HG03139 (cell line): ENCODE measurements at regions not wholly inside any gene's neighbourhood (a gene's known extent, or its start where the extent isn't known, plus 50 kb on each side); places are given as distances from the start of the nearest gene placed in this dataset.
A peak's percentile ranks its signal among the peaks of the same experiment; 100 is the strongest.
"Not testable (repeated sequence)": the region's sequence is repeated elsewhere in the genome, so short reads cannot be mapped to it uniquely, and the experiment has no call there.

Source experiments
- ATAC-seq: cut with Tn5 transposase; IDR thresholded peaks from one replicate; pipeline ENCODE4 v1.9.1; 2021; ENCODE audit not compliant: unreplicated experiment

- ATAC-seq, result not testable (repeated sequence)
Observed at GRCh38 chr6:11457422-11457821, 80.1 kb upstream of the TMEM170B start.

GRCh38 chr6:11452106-11452505 is 85.4 kb upstream of the TMEM170B start:
- not testable (repeated sequence) for ATAC-seq

- ATAC-seq, result no peak
Observed at GRCh38 chr6:11450037-11450436, 87.5 kb upstream of the TMEM170B start.

- ATAC-seq, result no peak
Observed at GRCh38 chr6:11449408-11449807, 88.1 kb upstream of the TMEM170B start.

GRCh38 chr6:11448038-11448437 is 89.5 kb upstream of the TMEM170B start:
- no peak for ATAC-seq

GRCh38 chr6:11447265-11447664 is 90.3 kb upstream of the TMEM170B start:
- ATAC-seq, result no peak

GRCh38 chr6:11445146-11445545 is 92.4 kb upstream of the TMEM170B start:
- no peak for ATAC-seq

GRCh38 chr6:11443125-11443524 is 94.4 kb upstream of the TMEM170B start:
- not testable (repeated sequence) for ATAC-seq

- ATAC-seq, result no peak
Observed at GRCh38 chr6:11442495-11442894, 95.1 kb upstream of the TMEM170B start.

GRCh38 chr6:11439876-11440275 is 97.7 kb upstream of the TMEM170B start:
- no peak for ATAC-seq

- no peak for ATAC-seq
Observed at GRCh38 chr6:11439017-11439420, 98.5 kb upstream of the TMEM170B start.

GRCh38 chr6:11437824-11438459 is 99.6 kb upstream of the TMEM170B start:
- no peak for ATAC-seq

- no peak for ATAC-seq
Observed at GRCh38 chr6:11436508-11437096, 100.9 kb upstream of the TMEM170B start.

- no peak for ATAC-seq
Observed at GRCh38 chr6:11434565-11435326, 102.8 kb upstream of the TMEM170B start.

GRCh38 chr6:11433860-11434259 is 103.7 kb upstream of the TMEM170B start:
- no peak for ATAC-seq

GRCh38 chr6:11432713-11433450 is 104.7 kb upstream of the TMEM170B start:
- ATAC-seq, result no peak

GRCh38 chr6:11432091-11432490 is 105.5 kb upstream of the TMEM170B start:
- no peak for ATAC-seq

- no peak for ATAC-seq
Observed at GRCh38 chr6:11431455-11431937, 106.1 kb upstream of the TMEM170B start.

- no peak for ATAC-seq
Observed at GRCh38 chr6:11430036-11430435, 107.5 kb upstream of the TMEM170B start.

- ATAC-seq, result peak; percentile 34
Observed at GRCh38 chr6:11429577-11429976, 108.0 kb upstream of the TMEM170B start.

- peak; percentile 54 for ATAC-seq
Observed at GRCh38 chr6:11428895-11429294, 108.7 kb upstream of the TMEM170B start.
